BE2C (cell line): ENCODE measurements at regions not wholly inside any gene's neighbourhood (a gene's known extent, or its start where the extent isn't known, plus 50 kb on each side); places are given as distances from the start of the nearest gene placed in this dataset.
A peak's percentile ranks its signal among the peaks of the same experiment; 100 is the strongest.
"Not testable (repeated sequence)": the region's sequence is repeated elsewhere in the genome, so short reads cannot be mapped to it uniquely, and the experiment has no call there.

Source experiments
- DNase-seq: peaks from one replicate; pipeline ENCODE4 v3.0.0-alpha.2; 2020
- H3K27me3 ChIP-seq: fragments of 250-450 bp; sonication (Bioruptor Pico); 2 replicates; pipeline ENCODE4 v1.5.1; 2020; ENCODE audit warnings: mild to moderate bottlenecking
- H3K36me3 ChIP-seq: fragments of 250-450 bp; sonication (Bioruptor Pico); 2 replicates; pipeline ENCODE4 v1.5.1; 2020; ENCODE audit warnings: mild to moderate bottlenecking
- H3K4me1 ChIP-seq: fragments of 250-450 bp; sonication (Bioruptor Pico); 2 replicates; pipeline ENCODE4 v1.5.1; 2020
- H3K4me3 ChIP-seq: 2 replicates; pipeline ENCODE4 v1.5.1; 2011; ENCODE audit warnings: low read depth, low read length
- H3K9me3 ChIP-seq: fragments of 250-450 bp; sonication (Bioruptor Pico); 2 replicates; pipeline ENCODE4 v1.5.1; 2020
- CTCF ChIP-seq: IDR thresholded peaks from 2 replicates; pipeline ENCODE4 v1.5.1; 2012; ENCODE audit warnings: mild to moderate bottlenecking, low read depth, low read length

- Histone ChIP-seq H3K4me1 (no peaks in the 10 kb centered on the region), H3K36me3 (no peaks in the 10 kb centered on the region), H3K4me3 (no peak overlapping the region), H3K9me3 (no peaks in the 10 kb centered on the region), H3K27me3 (no peaks in the 10 kb centered on the region)
- no peak for DNase-seq
- TF ChIP-seq CTCF: peak; percentile 46
These were observed 103.3 kb upstream of the PMCH start for GRCh38 chr12:102300824-102301461.

- Histone ChIP-seq H3K9me3 (no peaks in the 10 kb centered on the region), H3K27me3 (no peaks in the 10 kb centered on the region), H3K36me3 (no peaks in the 10 kb centered on the region), H3K4me1 (no peaks in the 10 kb centered on the region), H3K4me3 (no peak overlapping the region)
- no peak for DNase-seq
- TF ChIP-seq CTCF: no peak
These were observed 102.1 kb upstream of the PMCH start for GRCh38 chr12:102299731-102300130.

GRCh38 chr12:102298022-102298421 is 100.4 kb upstream of the PMCH start:
- TF ChIP-seq CTCF: no peak
- Histone ChIP-seq H3K9me3 (no peaks in the 10 kb centered on the region), H3K27me3 (no peaks in the 10 kb centered on the region), H3K4me3 (no peak overlapping the region), H3K36me3 (no peaks in the 10 kb centered on the region), H3K4me1 (no peaks in the 10 kb centered on the region)
- no peak for DNase-seq

- Histone ChIP-seq H3K4me1 (no peaks in the 10 kb centered on the region), H3K36me3 (no peaks in the 10 kb centered on the region), H3K4me3 (no peak overlapping the region), H3K9me3 (no peaks in the 10 kb centered on the region), H3K27me3 (no peaks in the 10 kb centered on the region)
- no peak for DNase-seq
- no peak for TF ChIP-seq CTCF
These were observed 99.8 kb upstream of the PMCH start for GRCh38 chr12:102297412-102297811.

- Histone ChIP-seq H3K27me3 (no peaks in the 10 kb centered on the region), H3K4me1 (no peaks in the 10 kb centered on the region), H3K36me3 (no peaks in the 10 kb centered on the region), H3K9me3 (no peaks in the 10 kb centered on the region), H3K4me3 (no peak overlapping the region)
- TF ChIP-seq CTCF: no peak
- DNase-seq: no peak
These were observed 96.9 kb upstream of the PMCH start for GRCh38 chr12:102294568-102294967.

GRCh38 chr12:102291498-102292440 is 94.1 kb upstream of the PMCH start:
- H3K27me3 ChIP-seq, H3K4me1 ChIP-seq, H3K9me3 ChIP-seq, H3K36me3 ChIP-seq, H3K4me3 ChIP-seq, DNase-seq: not testable (repeated sequence)

- H3K4me3 ChIP-seq, H3K4me1 ChIP-seq, H3K9me3 ChIP-seq, H3K27me3 ChIP-seq, H3K36me3 ChIP-seq, DNase-seq: not testable (repeated sequence)
These were observed 92.1 kb upstream of the PMCH start for GRCh38 chr12:102289702-102290101.
